ENCODE measurements at regions not wholly inside any gene's neighbourhood (a gene's known extent, or its start where the extent isn't known, plus 50 kb on each side); places are given as distances from the start of the nearest gene placed in this dataset.

DNA sequence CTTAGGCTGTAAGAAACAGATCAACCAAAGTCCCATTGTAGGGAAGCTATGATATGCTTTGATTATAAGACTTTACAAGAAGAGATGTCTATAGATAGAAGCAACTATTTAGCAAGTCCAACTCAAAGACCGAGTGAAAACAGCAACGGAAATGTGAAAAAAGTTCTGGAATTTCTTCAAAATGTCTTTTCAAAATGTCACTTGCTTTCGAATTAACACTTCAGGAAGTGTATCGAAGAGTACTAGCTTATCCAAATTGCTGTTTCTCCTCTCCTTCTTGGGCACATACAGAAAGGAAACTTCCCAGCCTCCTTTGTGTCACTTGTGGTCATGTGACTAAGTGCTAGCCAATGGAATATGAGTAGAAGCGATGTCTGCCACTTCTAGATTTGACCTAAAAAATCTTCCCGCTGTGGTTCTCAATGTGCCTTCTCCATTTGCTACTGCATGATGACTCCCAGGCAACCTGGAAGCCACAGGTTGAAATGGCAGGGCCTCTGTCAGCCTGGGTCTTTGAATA is 89.9 kb downstream of the TSEN15 start:
- no peak for DNase-seq
- H3K27ac Mint-ChIP-seq = no peak overlapping the region
- no peaks in the 10 kb centered on the region for H3K36me3 Mint-ChIP-seq (ENCODE audit: low read depth)
- H3K4me1 Mint-ChIP-seq (ENCODE audit: low read depth) = no peaks in the 10 kb centered on the region
- H3K27me3 Mint-ChIP-seq = peaks cover 22% of the 10 kb centered on the region
- H3K9me3 Mint-ChIP-seq = peaks cover 4% of the 10 kb centered on the region
- no peak overlapping the region for H3K4me3 Mint-ChIP-seq

DNA sequence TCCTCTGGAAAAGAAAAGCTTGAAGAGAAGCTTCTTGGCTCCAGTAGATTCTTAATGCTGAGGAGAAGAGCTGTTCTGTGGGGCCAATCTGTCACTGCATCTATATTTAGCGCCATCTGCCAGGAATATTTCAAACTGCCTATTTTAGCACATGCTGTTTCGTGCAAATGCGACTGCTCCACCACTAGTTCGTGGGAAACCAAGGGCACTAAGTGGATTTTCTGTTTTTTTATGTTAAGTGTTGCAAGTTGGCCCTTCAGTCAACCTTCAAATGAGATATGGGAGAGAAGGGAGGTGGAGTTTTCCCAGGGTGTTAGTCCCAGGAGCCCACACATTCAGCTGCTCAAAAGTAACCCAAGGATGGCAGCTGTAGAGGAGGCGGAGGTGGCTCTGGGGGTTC is 91.9 kb downstream of the TSEN15 start:
- H3K4me1 Mint-ChIP-seq (ENCODE audit: low read depth) = no peaks in the 10 kb centered on the region
- H3K27me3 Mint-ChIP-seq = peaks cover 39% of the 10 kb centered on the region
- H3K27ac Mint-ChIP-seq = no peak overlapping the region
- no peak for DNase-seq
- H3K9me3 Mint-ChIP-seq = no peaks in the 10 kb centered on the region
- no peak overlapping the region for H3K4me3 Mint-ChIP-seq
- H3K36me3 Mint-ChIP-seq (ENCODE audit: low read depth) = no peaks in the 10 kb centered on the region

DNA sequence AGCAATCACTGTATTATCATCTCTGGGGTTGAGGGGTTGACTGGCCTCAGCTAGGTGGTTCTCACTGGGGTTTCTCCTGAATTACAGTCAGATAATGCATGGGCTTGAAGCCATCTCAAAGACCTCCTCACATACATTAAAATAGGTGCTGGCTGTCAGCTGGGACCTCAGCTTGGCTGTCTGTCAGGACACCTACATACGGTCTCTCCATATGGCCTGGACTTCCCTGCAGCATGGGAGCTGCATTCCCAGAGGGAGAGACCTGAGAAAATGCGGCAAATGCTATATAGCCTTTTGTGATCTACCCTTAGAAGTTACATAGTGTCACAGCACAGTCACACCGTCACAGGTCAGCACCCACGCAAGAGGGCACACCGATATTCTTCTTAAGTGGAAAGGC is 93.6 kb downstream of the TSEN15 start:
- no peak overlapping the region for H3K27ac Mint-ChIP-seq
- H3K4me1 Mint-ChIP-seq (ENCODE audit: low read depth) = no peaks in the 10 kb centered on the region
- H3K9me3 Mint-ChIP-seq = no peaks in the 10 kb centered on the region
- no peak for DNase-seq
- H3K4me3 Mint-ChIP-seq = no peak overlapping the region
- H3K27me3 Mint-ChIP-seq = peaks cover 39% of the 10 kb centered on the region
- no peaks in the 10 kb centered on the region for H3K36me3 Mint-ChIP-seq (ENCODE audit: low read depth)

DNA sequence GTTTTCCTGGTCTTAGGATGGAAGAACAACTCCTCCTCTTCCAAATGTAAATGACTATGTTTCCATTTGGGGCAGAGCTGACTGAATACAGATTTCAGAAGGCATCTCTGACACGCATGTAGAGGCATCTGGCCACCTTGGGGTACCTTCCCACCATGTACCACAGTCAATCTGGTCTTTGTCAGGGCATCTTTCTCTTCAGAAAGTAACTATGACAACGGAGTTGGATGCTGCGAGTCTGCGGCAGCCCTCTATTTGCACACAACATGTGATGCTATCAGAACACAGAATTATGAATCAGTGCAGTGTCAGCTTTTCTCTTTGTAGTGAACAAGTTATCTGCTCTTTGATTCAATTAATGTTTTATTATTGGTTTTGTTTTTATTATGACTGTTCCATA is 94.7 kb downstream of the TSEN15 start:
- H3K9me3 Mint-ChIP-seq = no peaks in the 10 kb centered on the region
- peaks cover 48% of the 10 kb centered on the region for H3K27me3 Mint-ChIP-seq
- DNase-seq = no peak
- H3K36me3 Mint-ChIP-seq (ENCODE audit: low read depth) = no peaks in the 10 kb centered on the region
- H3K27ac Mint-ChIP-seq = no peak overlapping the region
- H3K4me3 Mint-ChIP-seq = no peak overlapping the region
- no peaks in the 10 kb centered on the region for H3K4me1 Mint-ChIP-seq (ENCODE audit: low read depth)

DNA sequence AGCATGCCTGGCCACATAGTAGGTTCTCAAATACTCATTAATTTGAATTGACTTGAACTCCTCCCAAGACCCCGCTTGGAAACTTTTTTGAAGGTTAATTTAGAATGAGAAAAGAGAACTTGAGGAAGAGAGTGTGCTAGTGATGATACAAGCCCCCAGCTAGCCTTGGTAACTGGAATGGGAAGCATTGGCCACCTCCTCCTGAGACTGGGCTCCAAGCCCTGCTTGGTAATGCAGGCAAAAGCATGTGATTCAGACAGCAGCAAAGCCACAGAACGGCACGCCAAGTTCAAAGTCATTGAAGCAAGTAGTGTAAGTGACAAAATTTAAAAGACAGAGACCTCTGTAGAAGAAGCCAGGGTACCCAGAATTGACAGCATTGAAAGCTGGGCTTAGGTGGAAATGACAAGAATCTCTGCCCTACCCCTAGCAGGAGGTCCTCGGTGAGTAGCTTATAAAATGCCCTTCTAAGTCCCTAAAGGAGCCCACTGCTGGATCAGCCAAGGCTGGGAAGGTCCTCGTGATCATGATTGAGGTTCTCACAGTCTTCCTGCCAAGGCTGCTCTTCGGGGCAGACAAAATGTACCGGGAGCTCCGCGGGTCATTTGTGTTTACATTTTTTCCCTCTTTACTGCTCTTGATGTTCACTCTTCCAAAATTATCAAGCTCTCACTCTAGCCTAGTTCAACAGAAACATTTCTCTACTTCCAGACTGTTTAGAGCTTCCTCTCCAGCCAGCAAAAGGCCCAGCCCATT is 99.4 kb downstream of the TSEN15 start:
- Mint-ChIP-seq H3K27me3 (peaks cover 61% of the 10 kb centered on the region), H3K4me1 (ENCODE audit: low read depth) (peaks cover 14% of the 10 kb centered on the region), H3K36me3 (ENCODE audit: low read depth) (no peaks in the 10 kb centered on the region), H3K4me3 (no peak overlapping the region), H3K27ac (no peak overlapping the region), H3K9me3 (no peaks in the 10 kb centered on the region)
- DNase-seq = no peak

DNA sequence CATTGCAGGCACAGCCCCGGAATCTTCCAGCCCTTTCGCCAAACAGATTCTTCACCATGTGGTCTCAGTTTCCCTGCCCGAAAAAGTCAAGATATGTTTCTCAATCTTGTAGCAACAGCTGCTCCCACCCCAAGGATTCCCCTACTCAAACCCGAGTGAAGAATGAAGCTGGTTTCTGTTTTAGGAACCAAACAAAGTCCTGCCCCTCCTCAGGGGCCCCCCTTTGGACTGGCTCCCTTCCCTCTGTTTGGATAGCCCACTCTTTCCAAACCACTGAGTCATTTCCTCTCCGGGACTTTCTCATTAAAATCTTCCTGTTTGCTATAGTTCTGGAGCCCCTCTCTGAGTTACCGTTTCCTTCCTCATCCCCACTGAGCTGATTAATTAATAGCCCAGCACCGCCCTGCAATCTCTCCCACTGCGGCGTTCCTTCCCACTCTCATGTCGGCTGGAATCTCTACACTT is 100.9 kb downstream of the TSEN15 start:
- peak overlapping the region; percentile 4 for H3K27ac Mint-ChIP-seq
- no peaks in the 10 kb centered on the region for H3K9me3 Mint-ChIP-seq
- peaks cover 60% of the 10 kb centered on the region for H3K27me3 Mint-ChIP-seq
- DNase-seq = no peak
- peak overlapping the region; percentile 43 for H3K4me3 Mint-ChIP-seq
- H3K36me3 Mint-ChIP-seq (ENCODE audit: low read depth) = no peaks in the 10 kb centered on the region
- peaks cover 14% of the 10 kb centered on the region for H3K4me1 Mint-ChIP-seq (ENCODE audit: low read depth)

DNA sequence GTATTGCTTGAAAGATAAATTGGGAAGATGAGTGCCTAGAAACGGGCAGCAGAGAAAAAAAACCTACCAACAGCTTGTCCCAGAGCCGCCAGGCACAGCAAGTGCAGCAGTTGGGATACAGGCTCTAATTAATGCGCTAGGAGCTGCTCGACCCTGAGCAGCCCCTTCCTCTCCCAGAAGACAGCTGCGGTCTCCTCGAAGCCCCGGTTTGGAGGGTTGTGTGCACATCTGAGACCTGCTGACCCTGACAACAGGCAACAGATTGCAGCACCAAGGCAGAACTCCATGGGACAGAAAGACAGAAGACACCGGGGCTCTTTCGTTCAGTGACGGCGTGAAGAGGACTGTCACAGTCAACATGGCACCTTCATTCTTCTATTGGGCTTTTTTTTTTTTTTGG is 101.4 kb downstream of the TSEN15 start:
- H3K4me3 Mint-ChIP-seq = peak overlapping the region; percentile 43
- no peaks in the 10 kb centered on the region for H3K9me3 Mint-ChIP-seq
- H3K36me3 Mint-ChIP-seq (ENCODE audit: low read depth) = no peaks in the 10 kb centered on the region
- H3K27ac Mint-ChIP-seq = no peak overlapping the region
- H3K27me3 Mint-ChIP-seq = peaks cover 58% of the 10 kb centered on the region
- H3K4me1 Mint-ChIP-seq (ENCODE audit: low read depth) = peaks cover 14% of the 10 kb centered on the region
- DNase-seq = no peak

DNA sequence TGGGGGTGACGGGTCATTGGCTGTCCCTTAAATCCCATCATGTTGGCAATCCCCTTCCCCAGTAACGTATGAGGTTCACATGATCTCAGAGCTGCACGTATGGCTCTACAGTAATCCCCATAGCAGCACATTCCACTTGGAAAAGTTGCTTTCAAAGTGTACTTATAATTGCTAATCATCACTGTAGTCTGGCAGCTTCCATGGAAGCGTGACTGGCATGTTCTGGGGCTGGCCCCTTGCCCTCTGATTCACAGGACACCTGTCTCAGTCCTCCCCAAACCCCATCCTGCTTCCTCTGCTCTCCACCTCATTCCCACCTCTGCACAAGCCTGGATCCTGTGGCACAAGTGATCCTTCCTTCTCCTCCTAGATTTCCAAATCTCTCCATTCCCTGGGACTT is 102.2 kb downstream of the TSEN15 start:
- peaks cover 14% of the 10 kb centered on the region for H3K4me1 Mint-ChIP-seq (ENCODE audit: low read depth)
- no peak overlapping the region for H3K4me3 Mint-ChIP-seq
- peaks cover 57% of the 10 kb centered on the region for H3K27me3 Mint-ChIP-seq
- no peaks in the 10 kb centered on the region for H3K36me3 Mint-ChIP-seq (ENCODE audit: low read depth)
- no peaks in the 10 kb centered on the region for H3K9me3 Mint-ChIP-seq
- DNase-seq = no peak
- H3K27ac Mint-ChIP-seq = no peak overlapping the region

DNA sequence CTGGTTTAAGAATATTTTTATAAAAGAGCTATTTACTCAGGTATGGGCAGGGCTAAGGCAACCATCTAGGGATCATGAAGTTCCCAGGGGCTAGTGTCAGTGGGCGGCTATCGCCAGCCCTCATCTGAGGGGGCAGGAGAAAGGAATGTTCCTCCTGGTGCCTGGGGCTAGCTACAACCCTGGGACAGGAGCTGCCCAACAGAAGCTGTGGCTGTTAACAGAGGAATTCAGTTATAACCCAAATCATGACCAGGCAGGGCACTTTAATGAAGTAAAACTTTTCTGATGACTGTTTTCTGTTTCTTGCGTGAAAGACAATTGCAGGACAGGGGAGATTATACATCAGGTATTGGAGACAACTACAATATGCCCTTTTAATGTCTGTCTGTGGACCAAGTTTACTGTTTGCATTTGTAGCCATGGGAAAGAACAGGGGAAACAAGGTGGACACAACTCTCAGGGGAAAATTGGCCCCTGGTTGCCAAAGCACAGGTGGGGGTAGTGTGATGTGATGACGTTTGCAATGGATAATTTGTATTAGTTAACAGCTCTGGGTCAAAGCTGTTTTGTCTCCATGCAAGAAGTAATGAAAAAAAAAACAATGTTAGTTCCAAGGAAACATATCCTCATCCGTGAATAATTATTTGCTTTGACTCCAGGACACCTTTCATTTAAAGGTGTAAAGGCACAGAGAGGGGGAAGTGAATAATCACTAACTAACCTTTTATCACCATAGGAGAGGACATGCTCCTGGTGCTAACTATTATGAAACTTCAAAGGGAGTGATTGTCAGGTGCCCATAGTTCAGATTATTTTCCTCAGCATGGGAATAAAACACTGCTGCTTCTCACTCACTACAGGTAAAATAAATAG is 105.2 kb downstream of the TSEN15 start:
- Mint-ChIP-seq H3K27me3 (peaks cover 43% of the 10 kb centered on the region), H3K9me3 (no peaks in the 10 kb centered on the region), H3K27ac (no peak overlapping the region), H3K36me3 (ENCODE audit: low read depth) (no peaks in the 10 kb centered on the region), H3K4me1 (ENCODE audit: low read depth) (peaks cover 14% of the 10 kb centered on the region), H3K4me3 (no peak overlapping the region)
- DNase-seq = no peak

DNA sequence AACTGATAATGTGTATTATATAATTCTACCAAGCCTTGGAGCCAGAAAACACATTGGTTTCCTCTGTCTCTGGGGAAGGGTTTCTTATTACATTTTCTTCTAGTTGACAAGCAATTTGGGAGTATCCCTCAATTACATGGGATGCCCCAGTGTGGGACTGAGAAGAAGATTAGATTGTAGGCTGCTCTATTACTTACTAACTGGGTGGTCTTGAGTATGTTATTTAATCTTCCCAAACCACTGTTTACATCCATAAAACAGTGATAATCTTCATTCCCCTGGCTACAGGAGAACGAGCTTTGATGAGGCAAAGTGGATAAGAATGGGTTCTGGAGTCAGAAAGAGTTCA is 105.8 kb downstream of the TSEN15 start:
- Mint-ChIP-seq H3K4me1 (ENCODE audit: low read depth) (peaks cover 11% of the 10 kb centered on the region), H3K4me3 (no peak overlapping the region), H3K27me3 (peaks cover 37% of the 10 kb centered on the region), H3K9me3 (no peaks in the 10 kb centered on the region), H3K36me3 (ENCODE audit: low read depth) (no peaks in the 10 kb centered on the region), H3K27ac (no peak overlapping the region)
- no peak for DNase-seq

DNA sequence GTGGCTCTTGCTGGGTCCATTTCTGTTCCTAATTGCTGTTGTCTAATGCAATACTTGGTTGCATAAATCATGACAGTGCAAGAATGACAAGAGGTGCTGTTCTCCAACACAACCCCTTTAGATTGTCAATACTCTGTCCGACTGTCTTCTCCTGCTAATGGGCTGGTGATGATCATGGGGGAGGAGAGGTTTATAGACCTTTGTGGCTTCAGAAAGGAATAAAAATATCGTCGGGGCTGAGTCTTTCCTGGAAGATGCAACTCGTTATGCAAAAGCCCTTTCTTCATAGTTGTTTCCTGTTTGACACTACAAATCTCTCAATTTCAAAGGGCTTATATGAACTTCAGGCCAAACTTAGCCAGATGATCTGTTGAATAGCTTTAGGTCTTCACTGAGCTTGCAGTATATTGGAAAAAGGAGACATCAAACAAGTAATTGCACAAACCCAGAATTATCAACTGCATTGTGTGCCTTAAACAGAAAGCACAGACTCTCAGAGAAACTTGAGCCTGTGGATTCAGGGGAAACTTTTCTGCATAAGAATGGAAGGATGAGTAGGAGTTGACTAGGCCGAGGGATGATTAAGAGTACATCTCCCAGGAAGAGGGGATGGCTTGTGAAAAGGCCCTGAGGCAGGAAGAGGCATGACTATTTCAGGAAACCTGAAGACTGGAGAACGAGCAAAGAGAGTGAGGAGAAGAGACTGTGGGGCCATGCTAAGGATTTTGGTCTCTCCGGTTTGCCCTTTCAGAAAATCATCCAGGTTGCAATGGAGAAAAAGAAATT is 107.6 kb downstream of the TSEN15 start:
- Mint-ChIP-seq H3K36me3 (ENCODE audit: low read depth) (no peaks in the 10 kb centered on the region), H3K27me3 (peaks cover 20% of the 10 kb centered on the region), H3K4me3 (no peak overlapping the region), H3K9me3 (no peaks in the 10 kb centered on the region), H3K4me1 (ENCODE audit: low read depth) (peaks cover 7% of the 10 kb centered on the region), H3K27ac (no peak overlapping the region)
- no peak for DNase-seq

DNA sequence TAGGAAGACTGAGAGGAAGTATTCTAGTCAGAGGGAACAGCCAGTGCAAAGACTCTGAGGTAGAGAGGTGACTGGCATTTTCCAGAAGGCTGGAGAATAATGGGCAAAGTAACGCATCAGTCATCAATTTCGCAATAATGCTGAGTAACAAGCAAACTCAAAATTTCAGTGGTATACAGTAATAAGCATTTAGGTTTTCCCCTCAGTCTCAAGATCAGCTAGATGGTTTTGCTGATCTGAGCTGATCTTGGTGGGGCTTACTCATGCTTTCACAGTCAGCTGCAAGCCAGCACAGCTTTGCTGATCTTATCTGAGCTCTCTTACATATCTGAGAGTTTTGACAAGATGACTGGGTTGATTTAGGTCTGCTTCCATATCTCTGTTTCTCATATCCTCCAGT is 108.7 kb downstream of the TSEN15 start:
- Mint-ChIP-seq H3K9me3 (no peaks in the 10 kb centered on the region), H3K27ac (no peak overlapping the region), H3K4me1 (ENCODE audit: low read depth) (peaks cover 7% of the 10 kb centered on the region), H3K36me3 (ENCODE audit: low read depth) (no peaks in the 10 kb centered on the region), H3K27me3 (peaks cover 16% of the 10 kb centered on the region), H3K4me3 (no peak overlapping the region)
- DNase-seq = no peak

DNA sequence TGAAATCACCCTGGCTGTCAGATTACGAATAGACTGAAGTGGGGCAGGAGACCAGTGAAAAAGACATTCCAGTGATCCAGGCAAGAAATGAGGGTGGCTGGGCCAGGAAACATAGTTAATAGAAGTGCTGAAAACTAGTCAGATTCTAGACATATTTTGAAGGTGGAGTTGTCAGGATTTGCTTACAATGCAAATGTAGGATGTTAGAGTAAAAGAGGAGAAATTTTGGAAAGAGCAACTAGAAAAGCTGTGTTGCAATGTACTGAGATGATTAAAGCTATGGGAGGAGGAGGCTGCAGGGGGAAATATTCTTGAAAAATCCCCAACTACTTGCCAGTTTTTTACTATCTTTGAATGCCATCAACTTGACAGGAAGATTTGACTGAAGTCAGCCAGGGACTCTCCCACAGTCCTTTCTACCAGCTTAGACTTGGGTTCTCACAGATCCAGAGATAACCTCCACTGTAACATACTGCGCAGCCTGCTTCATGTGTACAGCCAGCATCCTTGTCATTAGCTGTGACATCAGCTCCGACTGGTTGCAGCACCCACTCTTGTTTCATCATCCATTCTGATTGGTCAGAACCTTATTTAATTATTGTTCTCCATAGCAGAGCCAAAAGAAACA is 109.7 kb downstream of the TSEN15 start:
- no peak for DNase-seq
- no peaks in the 10 kb centered on the region for H3K36me3 Mint-ChIP-seq (ENCODE audit: low read depth)
- peaks cover 17% of the 10 kb centered on the region for H3K27me3 Mint-ChIP-seq
- no peaks in the 10 kb centered on the region for H3K9me3 Mint-ChIP-seq
- H3K4me3 Mint-ChIP-seq = no peak overlapping the region
- H3K27ac Mint-ChIP-seq = no peak overlapping the region
- peaks cover 10% of the 10 kb centered on the region for H3K4me1 Mint-ChIP-seq (ENCODE audit: low read depth)

DNA sequence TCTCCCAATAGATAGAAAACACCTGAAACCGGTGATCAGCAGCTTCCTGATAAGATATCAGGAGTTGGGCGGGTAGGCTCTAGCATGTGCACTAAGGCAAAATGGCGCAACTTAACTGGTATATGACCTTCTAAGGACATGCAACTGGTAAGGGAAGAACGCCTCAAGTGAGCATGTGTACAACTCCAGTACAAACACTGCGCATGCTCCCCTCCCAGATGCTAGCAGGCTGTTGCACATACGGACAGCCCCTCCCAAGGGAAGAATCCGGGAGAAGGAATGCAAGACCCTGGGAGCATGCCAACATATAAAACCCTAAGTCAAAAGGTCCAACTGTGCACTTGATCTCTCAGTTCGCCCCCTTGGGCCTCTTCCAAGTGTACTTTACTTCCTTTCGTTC is 110.8 kb downstream of the TSEN15 start:
- Mint-ChIP-seq H3K4me1 (ENCODE audit: low read depth) (peaks cover 10% of the 10 kb centered on the region), H3K27ac (no peak overlapping the region), H3K27me3 (peaks cover 11% of the 10 kb centered on the region), H3K9me3 (no peaks in the 10 kb centered on the region), H3K4me3 (no peak overlapping the region), H3K36me3 (ENCODE audit: low read depth) (no peaks in the 10 kb centered on the region)
- DNase-seq = no peak

Data from activated T-cell treated with anti-CD3 and anti-CD28 coated beads, Interleukin-2, amount 50 U/mL, for 24 hours (primary cell).